AG08396 (cell line): ENCODE measurements at regions not wholly inside any gene's neighbourhood (a gene's known extent, or its start where the extent isn't known, plus 50 kb on each side); places are given as distances from the start of the nearest gene placed in this dataset.
"Not testable (repeated sequence)": the region's sequence is repeated elsewhere in the genome, so short reads cannot be mapped to it uniquely, and the experiment has no call there.

Source experiments
- DNase-seq: peaks from one replicate; pipeline ENCODE4 v3.0.0; 2012; ENCODE audit warnings: low spot score, mixed read lengths

GRCh38 chr10:65033957-65034356 is 1512.8 kb downstream of the REEP3 start:
- no peak for DNase-seq

DNA sequence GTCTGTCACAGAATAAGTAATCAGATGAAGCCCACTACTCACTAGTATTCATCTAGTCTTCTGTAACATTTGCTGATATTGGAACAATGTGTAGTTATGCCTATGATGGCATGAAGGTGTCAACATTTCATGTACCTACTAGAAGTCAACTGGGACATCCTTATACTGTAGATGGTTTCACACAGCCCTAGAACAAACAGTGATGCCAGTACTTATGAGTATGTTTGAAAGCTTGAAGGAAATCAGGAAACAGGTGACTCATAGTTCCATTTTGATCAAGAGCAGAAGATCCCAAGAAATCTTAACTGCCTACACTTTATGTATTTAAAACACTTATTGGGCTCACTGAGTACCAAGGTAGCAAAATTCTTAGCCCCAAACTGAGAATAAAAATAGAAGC is 1519.6 kb downstream of the REEP3 start:
- no peak for DNase-seq

DNA sequence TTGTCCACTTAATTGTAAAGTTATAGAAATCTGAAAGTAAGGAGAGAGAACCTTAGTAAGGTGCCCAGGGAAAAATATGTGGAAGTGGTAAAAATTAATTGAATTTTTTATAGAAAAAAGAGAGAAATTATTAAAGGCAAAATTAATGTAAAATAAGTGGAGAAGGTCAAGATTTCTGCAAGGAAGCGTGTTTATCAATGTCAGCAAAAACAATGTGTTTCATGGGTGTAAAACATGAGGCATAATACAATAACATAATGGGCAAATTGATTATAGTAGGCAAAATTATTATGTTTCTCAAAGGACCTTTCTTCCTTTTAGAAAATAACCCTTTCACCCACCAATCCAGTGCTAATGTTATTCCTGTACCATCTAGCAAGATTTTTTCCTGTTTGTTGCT is 1520.1 kb downstream of the REEP3 start:
- no peak for DNase-seq

DNA sequence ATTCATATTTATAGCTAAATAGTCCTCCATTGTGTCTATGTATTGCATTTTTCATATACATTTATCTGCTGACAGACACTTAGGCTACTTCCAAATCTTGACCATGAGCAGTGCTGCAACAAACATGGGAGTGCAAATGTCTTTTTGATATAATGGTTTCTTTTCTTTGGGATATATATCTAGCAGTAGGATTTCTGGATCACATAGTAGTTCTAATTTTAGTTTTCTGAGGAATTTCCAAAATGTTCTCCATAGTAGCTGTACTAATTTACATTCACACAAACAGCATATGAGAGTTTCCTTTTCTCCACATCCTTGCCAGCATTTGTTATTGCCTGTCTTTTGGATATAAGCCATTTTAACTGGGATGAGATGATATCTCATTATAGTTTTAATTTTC is 1521.3 kb downstream of the REEP3 start:
- DNase-seq, result no peak

GRCh38 chr10:65046831-65047230 is 1525.6 kb downstream of the REEP3 start:
- no peak for DNase-seq

DNA sequence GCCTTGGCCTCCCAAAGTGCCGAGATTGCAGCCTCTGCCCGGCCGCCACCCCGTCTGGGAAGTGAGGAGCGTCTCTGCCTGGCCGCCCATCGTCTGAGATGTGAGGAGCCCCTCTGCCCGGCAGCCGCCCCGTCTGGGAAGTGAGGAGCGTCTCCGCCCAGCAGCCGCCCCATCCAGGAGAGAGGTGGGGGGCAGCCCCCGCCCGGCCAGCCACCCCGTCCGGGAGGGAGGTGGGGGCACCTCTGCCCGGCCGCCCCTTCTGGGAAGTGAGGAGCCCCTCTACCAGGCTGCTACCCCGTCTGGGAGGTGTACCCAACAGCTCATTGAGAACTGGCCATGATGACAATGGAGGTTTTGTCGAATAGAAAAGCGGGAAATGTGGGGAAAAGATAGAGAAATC is 1530.9 kb downstream of the REEP3 start:
- not testable (repeated sequence) for DNase-seq

DNA sequence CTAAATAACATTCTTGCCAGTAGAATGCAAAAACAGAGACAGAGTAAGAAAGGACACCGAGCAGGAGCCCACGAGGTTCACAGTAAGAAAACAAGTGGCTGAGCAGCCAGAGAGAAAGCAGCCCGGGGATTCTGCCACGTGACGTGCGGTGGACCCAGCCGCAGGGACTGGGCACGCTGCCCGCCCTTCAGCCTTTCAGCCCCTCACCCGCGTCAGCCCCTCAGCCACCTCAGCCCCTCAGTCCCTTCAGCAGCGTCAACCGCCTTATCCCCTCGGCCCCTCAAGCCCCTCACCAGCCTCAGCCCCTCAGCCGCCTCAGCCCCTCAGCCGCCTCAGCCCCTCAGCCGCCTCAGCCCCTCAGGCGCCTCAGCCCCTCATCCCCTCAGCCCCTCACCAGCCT is 1532.2 kb downstream of the REEP3 start:
- not testable (repeated sequence) for DNase-seq

DNA sequence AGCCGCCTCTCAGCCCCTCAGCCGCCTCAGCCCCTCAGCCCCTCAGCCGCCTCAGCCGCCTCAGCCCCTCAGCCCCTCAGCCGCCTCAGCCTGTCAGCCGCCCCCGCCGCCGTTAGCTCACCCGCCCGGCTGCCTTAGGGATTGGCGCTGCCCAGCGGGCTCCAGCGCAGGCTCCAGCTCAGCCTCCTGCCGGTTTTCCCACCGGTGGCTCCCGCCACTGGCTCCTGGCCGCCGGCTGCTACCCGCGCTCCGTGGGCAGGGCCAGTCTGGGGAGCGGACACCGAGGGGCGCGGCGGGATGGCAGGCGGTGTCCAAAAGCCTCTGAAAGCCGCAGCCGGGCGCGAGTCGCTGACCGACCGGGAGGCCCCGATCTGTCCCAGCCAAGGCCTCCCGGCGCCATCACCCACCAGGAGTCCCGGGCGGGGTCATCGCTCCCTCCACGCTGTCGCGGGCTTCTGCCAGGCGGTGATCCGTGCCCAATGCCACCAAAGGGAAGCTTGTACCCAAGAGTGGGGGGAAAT is 1532.7 kb downstream of the REEP3 start:
- DNase-seq, result not testable (repeated sequence)

DNA sequence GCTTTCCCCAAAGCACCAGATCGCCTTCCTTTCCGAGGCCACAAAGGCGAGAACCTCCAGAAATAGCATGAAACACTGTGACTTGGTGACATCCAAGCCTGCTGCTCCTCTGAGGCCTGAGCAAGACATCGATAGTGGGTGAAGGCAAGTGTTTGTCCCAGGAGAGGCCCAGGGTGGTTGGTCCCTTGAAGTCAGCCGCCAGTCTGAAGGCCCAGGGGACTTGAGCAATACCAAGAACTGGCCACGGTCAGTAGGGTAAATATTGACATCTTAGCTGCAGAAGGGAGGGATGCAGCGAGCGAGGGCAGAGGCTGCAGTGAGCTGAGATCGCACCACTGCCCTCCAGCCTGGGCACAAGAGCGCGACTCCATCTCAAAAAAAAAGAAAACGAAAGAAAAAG is 1533.5 kb downstream of the REEP3 start:
- not testable (repeated sequence) for DNase-seq

- no peak for DNase-seq
Observed at GRCh38 chr10:65065278-65065677, 1544.1 kb downstream of the REEP3 start.

DNA sequence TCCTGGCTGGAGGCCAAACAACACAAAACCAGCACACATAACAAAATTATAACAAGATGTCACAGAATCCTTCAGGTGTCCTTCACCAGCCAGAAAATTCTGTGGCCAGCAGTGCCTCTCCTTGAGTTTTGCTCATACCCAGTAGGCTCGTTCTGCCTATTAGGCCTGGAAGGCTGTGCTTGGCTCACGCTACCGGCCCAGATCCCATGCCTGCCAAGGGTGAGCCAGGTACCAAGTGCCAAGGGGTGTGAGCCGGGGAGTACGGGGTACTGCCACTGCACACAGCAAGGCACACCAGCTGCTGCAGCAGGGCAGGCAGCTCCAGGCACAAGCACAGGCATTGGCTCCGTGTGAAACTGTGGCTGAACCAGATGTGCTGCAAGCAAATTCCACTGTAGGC is 1562.0 kb downstream of the REEP3 start:
- DNase-seq, result no peak

DNA sequence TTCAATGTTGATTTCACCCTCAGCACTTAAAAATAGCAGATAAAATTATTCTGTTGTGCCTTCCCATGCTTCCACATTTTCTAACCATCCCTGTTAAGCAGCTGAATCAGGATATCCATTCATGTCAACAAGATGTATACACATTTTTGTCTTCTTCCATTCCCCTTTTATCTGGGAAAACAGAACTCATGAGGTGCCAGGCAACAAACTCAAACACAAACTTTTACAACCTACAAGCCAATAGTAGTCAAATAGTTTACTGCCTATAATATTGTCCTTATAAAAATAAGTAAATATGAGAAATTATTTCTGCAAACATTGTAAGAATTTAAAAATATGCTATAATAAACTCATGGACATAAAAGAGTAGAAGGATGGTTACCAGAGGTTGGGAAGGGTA is 1569.8 kb downstream of the REEP3 start:
- DNase-seq, result no peak

DNA sequence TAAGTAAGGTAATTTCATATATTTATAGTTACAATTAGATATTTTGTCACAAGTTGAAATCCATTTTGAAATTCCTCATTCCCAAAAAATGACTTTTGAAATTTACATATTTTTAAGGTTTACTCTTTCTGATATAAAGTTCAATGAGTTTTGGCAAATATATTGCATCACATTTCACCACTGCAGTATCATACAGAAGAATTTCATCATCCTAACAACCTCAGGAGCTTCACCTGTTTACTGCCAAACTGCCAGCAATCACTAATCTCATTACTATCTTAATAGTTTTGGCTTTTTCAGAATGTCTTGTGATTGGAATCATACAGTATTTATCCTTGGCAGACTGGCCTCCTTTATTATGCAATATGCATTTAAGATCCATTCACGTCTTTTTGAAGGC is 1578.9 kb downstream of the REEP3 start:
- DNase-seq, result no peak

DNA sequence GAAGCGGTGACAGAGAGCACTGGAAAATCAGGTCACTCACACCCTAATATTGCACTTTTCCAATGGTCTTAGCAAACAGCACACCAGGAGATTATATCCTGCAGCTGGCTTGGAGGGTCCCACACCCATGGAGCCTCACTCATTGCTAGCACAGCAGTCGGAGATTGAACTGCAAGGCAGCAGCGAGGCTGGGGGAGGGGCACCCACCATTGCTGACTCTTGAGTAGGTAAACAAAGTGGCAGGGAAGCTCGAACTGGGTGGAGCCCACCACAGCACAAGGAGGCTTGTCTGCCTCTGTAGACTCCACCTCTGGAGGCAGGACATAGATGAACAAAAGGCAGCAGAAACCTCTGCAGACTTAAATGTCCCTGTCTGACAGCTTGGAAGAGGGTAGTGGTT is 1579.7 kb downstream of the REEP3 start:
- DNase-seq, result not testable (repeated sequence)

- no peak for DNase-seq
Observed at GRCh38 chr10:65110009-65110408, 1588.8 kb downstream of the REEP3 start.

- not testable (repeated sequence) for DNase-seq
Observed at GRCh38 chr10:65111059-65111458, 1589.9 kb downstream of the REEP3 start.

DNA sequence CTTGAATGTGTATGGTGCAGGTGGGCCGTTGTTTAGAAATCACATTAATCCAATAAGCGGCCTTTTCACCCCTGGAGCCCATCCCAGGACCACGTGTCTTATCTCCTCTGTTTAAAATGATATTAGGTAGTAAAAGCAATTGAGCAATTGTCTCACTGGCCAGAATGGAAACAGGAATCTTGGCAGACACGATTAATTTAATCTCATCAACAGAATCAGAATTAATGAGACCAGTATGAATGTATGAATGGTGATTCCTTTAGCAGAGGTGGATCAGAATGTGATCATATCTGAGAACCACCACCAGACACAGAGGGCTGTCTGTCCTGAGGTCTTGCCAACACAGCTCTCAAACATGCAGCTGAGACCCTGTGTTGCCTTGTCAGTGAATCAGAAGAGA is 1591.4 kb downstream of the REEP3 start:
- DNase-seq, result no peak

GRCh38 chr10:65123120-65123519 is 1601.9 kb downstream of the REEP3 start:
- no peak for DNase-seq

DNA sequence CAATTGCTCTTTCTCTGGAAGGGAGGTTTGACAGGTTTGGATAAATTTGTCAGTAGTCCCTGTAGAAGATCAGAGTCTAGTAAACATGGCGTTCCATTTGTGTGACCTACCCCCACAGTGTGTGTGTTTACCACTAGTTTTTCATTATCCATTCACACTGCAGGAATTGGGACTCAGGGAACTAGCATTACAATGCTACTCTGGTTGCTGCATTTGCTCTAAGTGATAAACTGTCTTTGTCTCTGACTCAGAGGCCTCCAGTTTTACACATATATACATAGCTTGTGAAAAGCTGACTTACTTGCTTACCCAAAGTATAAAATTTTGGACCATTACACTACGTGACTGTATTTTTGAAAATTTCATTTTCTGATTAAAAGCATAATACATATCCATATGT is 1604.0 kb downstream of the REEP3 start:
- no peak for DNase-seq

DNA sequence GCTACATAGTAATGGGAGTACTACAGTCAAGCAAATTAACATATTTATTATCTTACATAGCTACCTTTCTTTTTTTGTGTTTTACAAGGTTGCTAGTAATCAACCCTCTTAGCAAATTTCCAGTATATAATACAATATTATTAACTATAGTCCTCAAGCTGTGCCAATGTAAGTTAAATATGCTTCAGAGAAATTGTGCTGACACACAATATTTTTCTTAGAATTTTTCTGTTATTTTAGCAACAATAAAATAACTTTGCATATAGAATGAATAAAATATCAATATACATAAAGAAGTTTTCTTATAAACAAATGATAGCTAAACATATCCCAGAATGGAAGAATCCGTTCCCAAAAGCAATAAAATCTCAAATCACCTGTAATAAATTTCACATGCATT is 1605.1 kb downstream of the REEP3 start:
- DNase-seq, result no peak

DNA sequence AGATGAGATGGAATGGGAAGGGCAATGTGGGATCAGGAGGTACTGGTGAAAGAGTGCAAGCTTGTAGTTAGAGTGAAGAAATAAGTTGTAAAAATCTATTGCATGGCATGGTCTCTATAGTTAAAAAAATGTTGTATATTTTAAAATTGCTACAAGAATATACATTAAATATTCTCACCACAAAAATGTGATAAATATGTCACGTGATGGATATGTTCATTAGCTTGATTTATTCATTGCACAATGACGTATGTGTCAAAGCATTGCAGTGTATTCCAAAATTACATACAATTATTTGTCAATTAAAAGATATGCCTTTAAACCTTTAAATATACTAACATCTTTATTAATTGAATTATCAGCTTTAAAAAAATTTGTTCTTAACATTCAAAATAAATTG is 1607.1 kb downstream of the REEP3 start:
- no peak for DNase-seq

DNA sequence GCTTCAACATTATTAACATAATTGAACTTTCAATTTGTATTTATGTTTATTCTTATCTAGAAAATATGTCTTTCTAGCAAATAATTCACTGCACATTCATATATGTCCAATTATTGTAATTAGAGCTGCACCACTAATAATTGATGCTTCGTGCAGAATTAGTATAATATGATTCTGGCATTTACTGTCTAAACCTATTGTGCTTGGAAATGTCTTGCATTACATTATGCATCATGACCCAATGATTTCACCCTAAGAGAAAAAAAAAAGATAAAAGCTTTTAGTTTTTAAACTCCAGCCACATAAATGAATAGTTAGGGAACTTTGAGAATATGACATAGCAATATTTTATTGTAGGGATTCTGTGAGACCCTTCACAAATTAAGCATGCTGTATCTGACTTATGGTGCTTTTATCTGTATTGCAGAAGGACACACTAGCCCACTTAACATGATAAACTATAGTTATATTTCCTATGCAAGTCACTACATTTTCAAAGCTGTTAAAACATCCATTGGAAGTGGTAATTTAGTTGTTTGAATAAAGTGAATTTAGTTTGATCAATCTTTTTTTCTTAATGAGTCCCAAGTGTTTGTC is 1609.1 kb downstream of the REEP3 start:
- no peak for DNase-seq

DNA sequence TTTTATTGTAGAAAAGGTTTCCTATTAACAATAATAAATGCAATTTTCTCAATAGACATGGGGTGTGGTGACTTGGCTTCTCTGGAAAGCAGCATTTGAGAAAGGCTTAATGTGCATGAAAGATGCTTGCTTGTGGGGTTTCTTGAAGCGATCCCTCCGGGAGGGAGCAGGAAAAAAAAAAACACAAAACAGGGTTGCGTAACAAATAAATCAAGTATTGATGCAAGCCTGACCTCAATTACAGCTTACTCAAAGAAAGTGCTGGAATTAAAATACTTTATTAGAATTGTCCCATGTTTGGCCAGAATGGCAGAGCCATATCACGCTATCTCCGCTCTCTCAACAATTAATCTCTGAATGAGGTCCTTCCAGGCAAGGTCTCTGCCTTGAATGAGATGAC is 1612.5 kb downstream of the REEP3 start:
- DNase-seq, result no peak

GRCh38 chr10:65135508-65135907 is 1614.3 kb downstream of the REEP3 start:
- DNase-seq, result no peak
